Retinal pigment epithelial cell (primary cell): ENCODE measurements at regions not wholly inside any gene's neighbourhood (a gene's known extent, or its start where the extent isn't known, plus 50 kb on each side); places are given as distances from the start of the nearest gene placed in this dataset.

Experiments used
- DNase-seq: peaks from one replicate; pipeline ENCODE4 v3.0.0-alpha.2; 2010; ENCODE audit warnings: low read depth
- H3K4me3 ChIP-seq: 2 replicates; pipeline ENCODE4 v1.5.1; 2011; ENCODE audit warnings: mild to moderate bottlenecking, low read length, control low read depth, moderate library complexity
- TF ChIP-seq, protein P1 (sequence below): conservative IDR thresholded peaks from 2 replicates; pipeline ENCODE4 v1.5.1; 2011; ENCODE audit warnings: low read depth, low read length, control low read depth, inconsistent platforms

- H3K4me3 ChIP-seq, result no peak overlapping the region
- TF ChIP-seq, protein P1, sequence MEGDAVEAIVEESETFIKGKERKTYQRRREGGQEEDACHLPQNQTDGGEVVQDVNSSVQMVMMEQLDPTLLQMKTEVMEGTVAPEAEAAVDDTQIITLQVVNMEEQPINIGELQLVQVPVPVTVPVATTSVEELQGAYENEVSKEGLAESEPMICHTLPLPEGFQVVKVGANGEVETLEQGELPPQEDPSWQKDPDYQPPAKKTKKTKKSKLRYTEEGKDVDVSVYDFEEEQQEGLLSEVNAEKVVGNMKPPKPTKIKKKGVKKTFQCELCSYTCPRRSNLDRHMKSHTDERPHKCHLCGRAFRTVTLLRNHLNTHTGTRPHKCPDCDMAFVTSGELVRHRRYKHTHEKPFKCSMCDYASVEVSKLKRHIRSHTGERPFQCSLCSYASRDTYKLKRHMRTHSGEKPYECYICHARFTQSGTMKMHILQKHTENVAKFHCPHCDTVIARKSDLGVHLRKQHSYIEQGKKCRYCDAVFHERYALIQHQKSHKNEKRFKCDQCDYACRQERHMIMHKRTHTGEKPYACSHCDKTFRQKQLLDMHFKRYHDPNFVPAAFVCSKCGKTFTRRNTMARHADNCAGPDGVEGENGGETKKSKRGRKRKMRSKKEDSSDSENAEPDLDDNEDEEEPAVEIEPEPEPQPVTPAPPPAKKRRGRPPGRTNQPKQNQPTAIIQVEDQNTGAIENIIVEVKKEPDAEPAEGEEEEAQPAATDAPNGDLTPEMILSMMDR, result no peak
- DNase-seq, result no peak
Measured at GRCh38 chr6:142605922-142606485, 304.2 kb downstream of the ADGRG6 start.

- TF ChIP-seq, protein P1, result no peak
- no peak for DNase-seq
- no peak overlapping the region for H3K4me3 ChIP-seq
Measured at GRCh38 chr6:142612956-142613355, 311.1 kb downstream of the ADGRG6 start.

GRCh38 chr6:142613981-142614380, 312.2 kb downstream of the ADGRG6 start:
- no peak for DNase-seq
- H3K4me3 ChIP-seq, result no peak overlapping the region
- TF ChIP-seq, protein P1, result no peak

- DNase-seq, result no peak
- no peak overlapping the region for H3K4me3 ChIP-seq
- TF ChIP-seq, protein P1, result no peak
Measured at GRCh38 chr6:142617158-142617557, 315.4 kb downstream of the ADGRG6 start.

- TF ChIP-seq, protein P1, result no peak
- DNase-seq, result no peak
Measured at GRCh38 chr6:142621822-142622221, 320.0 kb downstream of the ADGRG6 start.

DNA sequence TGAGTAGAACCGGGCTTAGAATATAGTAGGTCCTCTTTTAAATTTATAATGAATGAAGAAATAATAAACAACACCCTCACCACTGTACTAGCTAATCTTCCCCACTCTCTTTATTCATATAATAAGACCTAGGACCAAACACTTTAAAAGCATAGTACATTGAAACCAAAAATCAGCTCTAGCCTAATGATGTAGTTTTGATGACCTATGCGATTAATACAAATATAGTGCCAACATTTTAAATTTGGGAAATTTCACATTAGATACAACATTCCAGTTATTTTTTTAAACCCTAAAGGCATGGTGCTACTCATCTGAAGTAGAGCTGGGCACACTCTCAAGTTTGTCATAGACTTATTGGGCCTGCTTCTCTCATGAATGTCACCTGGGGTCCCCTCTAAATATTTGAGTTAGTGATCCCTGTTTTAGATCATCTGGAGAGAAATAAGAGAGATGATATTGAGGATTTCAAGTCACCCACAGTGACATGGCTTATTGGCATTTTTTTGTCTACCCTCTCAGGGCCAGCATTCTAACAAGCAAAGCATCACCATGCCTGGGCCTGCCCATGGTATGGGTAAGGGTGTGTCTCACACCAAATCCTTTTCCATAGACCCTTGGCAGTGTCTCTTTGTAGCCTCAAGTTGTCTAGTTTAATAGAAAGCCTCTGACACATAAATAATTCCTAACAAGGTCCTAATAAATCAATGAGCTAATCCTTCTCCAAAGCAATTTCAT, 319.8 kb downstream of the HIVEP2 start:
- no peak for DNase-seq
- H3K4me3 ChIP-seq, result no peak overlapping the region
- TF ChIP-seq, protein P1, result no peak

More at GRCh38 chr6:142621822-142622221, 320.0 kb downstream of the ADGRG6 start:
- no peak overlapping the region for H3K4me3 ChIP-seq

DNA sequence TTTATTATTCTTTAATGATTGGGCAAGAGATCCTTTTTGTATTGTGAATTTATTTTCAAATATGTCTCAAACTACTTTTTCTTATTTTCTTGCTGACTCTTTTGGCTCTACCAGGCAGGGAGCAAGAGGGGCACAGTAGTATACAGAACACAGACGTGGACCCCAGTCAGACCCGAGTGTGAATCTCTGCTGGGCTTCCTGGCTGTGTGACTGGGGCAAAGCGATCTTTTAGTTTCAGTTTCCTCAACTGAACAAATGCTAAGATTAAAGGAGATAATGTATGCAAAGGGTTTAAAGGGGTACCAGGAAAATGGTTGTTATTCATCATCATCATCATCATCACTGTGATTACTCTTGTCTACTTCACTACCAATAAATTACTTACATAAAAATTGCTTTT, 317.5 kb downstream of the HIVEP2 start:
- TF ChIP-seq, protein P1, result no peak
- no peak overlapping the region for H3K4me3 ChIP-seq
- DNase-seq, result no peak
